Fibroblast of gingiva (primary cell): ENCODE measurements at regions not wholly inside any gene's neighbourhood (a gene's known extent, or its start where the extent isn't known, plus 50 kb on each side); places are given as distances from the start of the nearest gene placed in this dataset.
A peak's percentile ranks its signal among the peaks of the same experiment; 100 is the strongest.
"Not testable (repeated sequence)": the region's sequence is repeated elsewhere in the genome, so short reads cannot be mapped to it uniquely, and the experiment has no call there.

Experiments used
- DNase-seq: peaks from one replicate; pipeline ENCODE4 v3.0.0-alpha.2; 2011; ENCODE audit warnings: low read depth

DNA sequence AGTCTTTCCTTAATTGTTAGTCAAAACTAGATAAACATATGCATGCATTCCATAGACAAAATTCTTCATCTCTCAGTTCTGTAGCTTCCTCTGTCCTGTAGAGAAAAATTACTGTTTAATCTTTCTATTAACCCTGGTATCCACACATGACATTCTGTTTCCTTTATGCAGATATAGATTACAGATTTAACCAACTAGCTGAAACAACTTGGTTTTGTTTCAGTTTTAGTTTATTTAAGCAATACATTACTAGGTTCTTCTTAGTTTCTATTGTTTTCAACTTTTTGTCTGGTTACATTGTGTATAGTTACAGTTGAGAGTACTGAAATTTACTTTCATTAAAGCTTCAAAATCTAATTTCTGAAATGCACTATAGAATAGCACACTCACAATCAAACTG, 933.9 kb upstream of the EPHA5 start:
- no peak for DNase-seq

DNA sequence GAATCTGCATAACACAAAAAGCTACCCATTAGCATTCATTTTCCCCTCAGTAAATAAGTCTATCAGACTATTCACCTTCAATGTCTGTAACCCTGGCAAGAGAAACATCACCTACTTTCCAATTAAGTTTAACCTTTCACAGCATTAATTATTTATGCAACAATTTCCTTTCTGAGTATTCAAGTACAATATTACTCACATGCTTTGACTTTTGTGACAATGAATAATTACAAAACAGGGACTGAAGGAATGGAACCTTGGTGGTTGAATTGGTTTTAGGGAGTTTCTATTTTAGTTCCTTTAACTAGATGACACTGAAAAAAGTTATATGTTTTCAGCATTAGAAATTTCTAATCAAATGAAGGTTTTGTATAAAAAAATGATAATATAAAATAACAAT, 932.3 kb upstream of the EPHA5 start:
- no peak for DNase-seq

- DNase-seq, result no peak
These were observed 921.7 kb upstream of the EPHA5 start for GRCh38 chr4:66591968-66592367.

- DNase-seq, result peak; percentile 68
These were observed 920.4 kb upstream of the EPHA5 start for GRCh38 chr4:66590488-66591215.

DNA sequence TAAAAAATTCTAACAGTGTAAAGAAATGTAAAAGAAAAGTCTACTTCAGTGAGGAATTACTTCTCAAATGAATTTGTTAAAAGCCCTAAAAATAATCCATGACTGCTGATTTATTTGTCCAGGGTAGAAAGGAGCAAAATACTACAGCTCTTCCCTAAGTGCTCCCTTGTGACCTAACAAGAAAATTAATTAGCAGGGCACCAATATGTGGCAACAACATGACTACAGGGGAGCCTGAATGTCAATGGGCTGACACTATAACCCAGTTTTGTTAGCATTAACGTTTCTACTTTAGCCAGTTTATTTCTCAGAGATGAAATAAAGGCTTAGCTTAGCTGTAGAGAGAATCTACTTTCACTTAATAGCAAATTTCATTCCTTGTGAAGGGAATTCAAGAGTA, 918.9 kb upstream of the EPHA5 start:
- DNase-seq, result no peak

DNA sequence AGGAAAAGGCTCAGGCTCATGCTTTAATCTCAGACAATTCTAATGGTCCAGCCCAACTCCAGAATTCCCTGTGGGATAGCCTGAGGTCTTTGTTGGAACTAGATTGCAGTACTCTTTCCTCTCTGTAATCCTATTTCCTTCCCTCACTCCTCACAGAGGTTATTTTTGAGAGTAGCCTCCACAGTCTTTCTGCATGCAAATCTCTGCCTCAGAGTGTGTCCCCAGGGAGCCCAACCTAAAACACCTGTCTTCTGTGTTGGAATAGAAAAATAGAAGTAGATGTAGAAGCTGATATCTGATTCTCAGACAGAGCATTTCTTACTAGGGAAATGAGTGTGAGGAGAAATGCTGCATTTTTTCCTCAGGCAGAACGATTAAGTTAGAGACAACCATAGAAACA, 915.5 kb upstream of the EPHA5 start:
- DNase-seq, result no peak

GRCh38 chr4:66577922-66578321, 907.6 kb upstream of the EPHA5 start:
- no peak for DNase-seq

- DNase-seq, result peak; percentile 59
These were observed 904.9 kb upstream of the EPHA5 start for GRCh38 chr4:66575008-66575696.

GRCh38 chr4:66574145-66574978, 904.1 kb upstream of the EPHA5 start:
- DNase-seq, result peak; percentile 46

DNA sequence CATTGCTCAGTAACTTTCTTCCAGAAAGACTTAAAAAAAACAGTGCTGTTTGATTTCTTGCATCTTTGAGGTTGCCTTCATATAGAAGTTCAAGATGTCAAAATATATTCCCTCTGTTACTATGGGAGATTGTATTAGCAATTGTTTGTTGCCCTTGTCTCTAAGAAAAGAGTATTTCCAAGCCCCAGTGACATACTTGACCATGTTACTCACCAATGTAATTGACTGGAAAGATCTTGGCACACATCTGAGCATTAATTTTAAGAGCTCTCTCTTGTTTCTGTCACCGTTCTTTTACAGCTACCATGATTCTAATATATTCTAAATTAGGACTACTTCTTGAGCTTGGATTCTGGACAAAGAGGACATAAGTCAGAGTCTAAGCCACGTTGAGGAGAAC, 902.7 kb upstream of the EPHA5 start:
- DNase-seq, result peak; percentile 85

DNA sequence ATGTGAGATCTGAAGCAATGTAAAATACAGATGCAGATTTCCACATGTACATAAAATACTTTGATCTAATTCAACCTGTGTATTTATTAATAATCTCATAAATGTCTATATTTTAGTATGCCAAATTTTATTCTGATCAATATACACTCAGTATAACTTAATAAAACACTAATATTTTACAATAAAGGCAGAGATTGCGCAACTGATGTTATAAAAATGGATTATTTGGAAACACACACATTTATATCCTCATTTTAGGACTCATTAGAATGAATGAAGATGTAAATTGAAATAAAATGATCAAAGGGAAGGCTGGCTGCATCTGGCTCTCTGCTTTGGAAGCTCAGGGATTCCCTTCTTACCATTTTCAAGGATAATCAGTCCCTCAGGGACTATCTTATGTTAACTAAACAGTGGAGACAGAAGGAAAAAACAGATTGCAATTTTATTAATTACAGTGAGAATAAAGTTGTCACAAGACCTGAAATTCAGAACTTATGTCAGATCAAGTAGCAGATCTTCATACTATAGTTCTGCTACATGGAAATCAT, 900.9 kb upstream of the EPHA5 start:
- no peak for DNase-seq

DNA sequence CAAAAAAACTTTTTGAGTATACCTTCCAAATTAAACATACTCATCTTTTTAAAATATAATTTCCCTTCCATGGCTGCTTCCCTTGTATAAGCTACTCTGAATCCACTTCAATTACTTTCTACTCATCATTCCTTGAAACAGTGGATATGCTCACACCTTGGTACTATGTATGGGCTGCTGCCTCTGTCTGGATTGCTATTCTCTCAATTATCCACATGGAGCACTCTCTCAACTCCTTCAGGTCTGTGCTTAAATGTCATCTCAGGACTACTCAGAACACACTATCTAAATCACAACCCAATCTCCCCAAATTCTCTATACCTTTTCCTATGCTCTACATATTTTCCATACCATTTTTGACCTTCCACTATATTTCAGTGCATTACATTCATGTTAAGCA, 898.9 kb upstream of the EPHA5 start:
- no peak for DNase-seq

- DNase-seq, result no peak
These were observed 898.1 kb upstream of the EPHA5 start for GRCh38 chr4:66568431-66568830.

DNA sequence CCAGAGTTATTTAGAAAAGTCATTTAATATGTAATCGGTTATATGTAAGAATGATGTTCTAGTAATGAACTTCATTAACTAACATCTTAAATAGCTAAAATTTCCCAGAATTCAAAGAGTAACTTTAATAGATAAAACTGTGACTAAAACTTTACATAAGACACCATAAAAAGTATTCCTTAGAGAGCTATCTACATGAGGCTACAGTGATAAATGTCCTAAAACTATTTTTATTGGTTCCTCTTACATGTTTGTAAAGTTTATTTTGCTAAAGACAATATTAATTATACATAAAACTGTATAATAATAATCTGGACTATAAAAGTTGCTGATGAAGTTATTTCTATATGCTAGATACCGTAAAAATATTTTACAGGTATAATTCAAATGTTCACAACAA, 897.7 kb upstream of the EPHA5 start:
- DNase-seq, result no peak

GRCh38 chr4:66567551-66567950, 897.3 kb upstream of the EPHA5 start:
- DNase-seq, result no peak

GRCh38 chr4:66565801-66566200, 895.5 kb upstream of the EPHA5 start:
- DNase-seq, result no peak

DNA sequence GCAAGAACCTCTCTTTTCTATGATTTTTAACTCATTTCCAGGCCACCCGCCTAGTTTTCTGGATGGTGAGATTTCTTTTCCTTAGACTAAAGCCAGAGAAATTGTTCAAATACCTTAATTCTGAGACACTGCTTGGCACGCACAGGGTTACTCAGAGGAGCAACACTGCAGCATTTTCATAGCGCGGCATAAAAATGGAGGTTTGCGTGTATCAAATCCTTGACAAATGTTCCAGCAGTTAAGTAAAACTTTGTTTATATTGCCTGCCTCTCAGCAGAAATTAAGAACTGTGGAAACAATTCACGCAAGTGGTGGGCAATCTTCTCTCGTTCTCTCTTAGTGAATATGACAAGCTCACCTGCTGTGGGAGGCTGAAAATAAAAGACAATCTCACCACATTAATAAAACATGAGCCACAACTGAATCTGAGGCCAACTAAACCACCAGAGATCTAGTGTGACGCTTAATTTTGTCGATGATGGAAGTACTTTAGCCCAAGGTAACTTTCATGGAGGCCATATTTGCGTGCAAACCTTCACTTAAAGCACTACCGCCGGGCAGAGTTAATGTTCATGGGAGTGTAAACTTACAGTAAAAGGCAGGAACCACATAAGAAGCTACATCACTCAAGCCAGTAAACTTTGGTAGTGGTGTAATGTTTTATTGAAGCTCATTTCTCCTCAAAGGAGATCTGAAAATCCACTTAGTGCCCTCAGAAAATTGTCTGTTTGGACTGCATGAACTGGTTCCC, 894.8 kb upstream of the EPHA5 start:
- DNase-seq, result peak; percentile 81

DNA sequence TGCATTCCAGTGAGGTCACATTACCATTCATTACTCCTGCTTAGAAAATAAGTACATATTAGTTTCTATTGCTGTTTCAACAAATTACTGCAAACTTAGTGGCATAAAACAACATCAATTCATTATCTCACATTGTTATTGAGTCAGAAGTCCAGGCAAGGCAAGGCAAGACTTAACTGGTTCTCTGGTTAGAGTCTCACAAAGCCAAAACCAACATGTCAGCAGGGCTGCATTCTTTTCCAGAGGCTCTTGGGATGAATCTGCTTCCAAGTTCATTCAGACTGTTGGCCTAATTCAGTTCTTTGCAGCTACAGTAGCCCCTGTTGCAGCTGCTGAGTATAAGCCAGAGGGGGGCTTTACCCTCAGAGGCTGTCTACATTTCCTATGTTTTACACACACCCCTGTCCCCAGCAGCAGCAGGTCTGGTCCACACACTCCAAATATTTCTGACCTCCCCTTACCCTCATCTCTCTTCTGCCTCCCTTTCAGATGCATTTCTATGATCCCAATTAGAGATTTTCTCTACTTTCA, 892.1 kb upstream of the EPHA5 start:
- no peak for DNase-seq

GRCh38 chr4:66561465-66562053, 891.3 kb upstream of the EPHA5 start:
- DNase-seq, result not testable (repeated sequence)

DNA sequence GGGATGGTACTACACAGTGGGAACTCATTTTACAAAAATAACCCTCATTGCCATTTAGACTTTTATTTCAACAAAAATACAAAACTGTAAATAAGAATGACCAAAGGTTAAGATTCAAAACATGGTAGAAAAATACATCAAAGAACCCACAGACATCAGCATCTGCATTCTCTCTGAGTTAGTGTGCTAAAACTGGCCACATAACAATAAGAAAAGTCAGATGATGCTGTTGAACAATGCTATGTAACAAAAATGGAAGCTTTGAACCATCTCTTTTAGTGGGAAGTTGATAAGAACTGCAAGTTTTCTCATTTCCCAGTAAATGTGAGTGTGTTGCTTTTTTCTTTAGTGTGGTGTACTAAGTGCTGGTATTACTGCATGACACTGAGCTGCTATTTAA, 888.4 kb upstream of the EPHA5 start:
- DNase-seq, result no peak

GRCh38 chr4:66556651-66557278, 886.5 kb upstream of the EPHA5 start:
- no peak for DNase-seq
